GM23248 (cell line): ENCODE measurements at regions not wholly inside any gene's neighbourhood (a gene's known extent, or its start where the extent isn't known, plus 50 kb on each side); places are given as distances from the start of the nearest gene placed in this dataset.

Source experiments
- DNase-seq: peaks from one replicate; pipeline ENCODE4 v3.0.0-alpha.2; 2015
- H2AFZ ChIP-seq: fragments of 200-600 bp; sonication (generic); 2 replicates; pipeline ENCODE4 v1.6.1; 2016; ENCODE audit warnings: antibody characterized with exemption
- H3F3A ChIP-seq: fragments of 200-600 bp; sonication (generic); 2 replicates; pipeline ENCODE4 v1.6.1; 2016; ENCODE audit warnings: mild to moderate bottlenecking, antibody characterized with exemption, mixed run types; ENCODE audit not compliant: insufficient read depth
- H3K27ac ChIP-seq: fragments of 200-600 bp; sonication (generic); 2 replicates; pipeline ENCODE4 v1.5.1; 2016; ENCODE audit warnings: mild to moderate bottlenecking
- H3K27me3 ChIP-seq: fragments of 200-600 bp; sonication (generic); replicated peaks from 2 replicates; pipeline ENCODE4 v1.6.1; 2016; ENCODE audit warnings: mild to moderate bottlenecking; ENCODE audit not compliant: insufficient read depth
- H3K36me3 ChIP-seq: fragments of 200-600 bp; sonication (generic); 2 replicates; pipeline ENCODE4 v1.6.1; 2016; ENCODE audit warnings: low read depth, mild to moderate bottlenecking
- H3K4me1 ChIP-seq: fragments of 200-600 bp; sonication (generic); 2 replicates; pipeline ENCODE4 v1.6.1; 2016; ENCODE audit warnings: mild to moderate bottlenecking; ENCODE audit not compliant: insufficient read depth
- H3K4me2 ChIP-seq: fragments of 200-600 bp; sonication (generic); one replicate; pipeline ENCODE4 v1.6.1; 2016; ENCODE audit warnings: mild to moderate bottlenecking; ENCODE audit not compliant: unreplicated experiment
- H3K4me3 ChIP-seq: fragments of 200-600 bp; sonication (generic); 2 replicates; pipeline ENCODE4 v1.5.1; 2016; ENCODE audit warnings: mild to moderate bottlenecking
- H3K79me2 ChIP-seq: fragments of 200-600 bp; sonication (generic); 2 replicates; pipeline ENCODE4 v1.6.1; 2016; ENCODE audit warnings: mild to moderate bottlenecking; ENCODE audit not compliant: insufficient read depth
- H3K9ac ChIP-seq: fragments of 200-600 bp; sonication (generic); 2 replicates; pipeline ENCODE4 v1.6.1; 2016; ENCODE audit warnings: mild to moderate bottlenecking
- H3K9me2 ChIP-seq: fragments of 200-600 bp; sonication (generic); 2 replicates; pipeline ENCODE4 v1.6.1; 2016; ENCODE audit warnings: mixed run types, mild to moderate bottlenecking, moderate library complexity; ENCODE audit not compliant: insufficient read depth
- H3K9me3 ChIP-seq: fragments of 200-600 bp; sonication (generic); one replicate; pipeline ENCODE4 v1.6.1; 2017; ENCODE audit warnings: low read depth
- H4K20me1 ChIP-seq: fragments of 200-600 bp; sonication (generic); 2 replicates; pipeline ENCODE4 v1.6.0; 2016; ENCODE audit not compliant: insufficient read depth
- EZH2 ChIP-seq: fragments of 200-600 bp; sonication (generic); IDR thresholded peaks from 2 replicates; pipeline ENCODE4 v1.6.1; 2018; ENCODE audit warnings: antibody characterized with exemption, mild to moderate bottlenecking; ENCODE audit not compliant: insufficient read depth, poor library complexity, severe bottlenecking
- EZH2phosphoT487 ChIP-seq: fragments of 200-600 bp; sonication (generic); IDR thresholded peaks from 2 replicates; pipeline ENCODE4 v1.6.1; 2018; ENCODE audit warnings: antibody characterized with exemption, moderate library complexity, mild to moderate bottlenecking, low read depth; ENCODE audit not compliant: insufficient read depth
- WGBS, 2 experiments: methylation state at CpG; one replicate each; pipeline ENCODE4 v1.1.6; 2015 to 2017; ENCODE audit warnings: low lambda C conversion rate in 2 of 2, low coverage in 1 of 2; ENCODE audit errors: missing lambda C conversion rate in 2 of 2; 5-methylcytosine and 5-hydroxymethylcytosine counted together
- in situ Hi-C: fragments of 300-500 bp; cut with MboI; formaldehyde crosslinking; loops from 2 replicates; pipeline ENCODE4 v1.15.0; 2020

DNA sequence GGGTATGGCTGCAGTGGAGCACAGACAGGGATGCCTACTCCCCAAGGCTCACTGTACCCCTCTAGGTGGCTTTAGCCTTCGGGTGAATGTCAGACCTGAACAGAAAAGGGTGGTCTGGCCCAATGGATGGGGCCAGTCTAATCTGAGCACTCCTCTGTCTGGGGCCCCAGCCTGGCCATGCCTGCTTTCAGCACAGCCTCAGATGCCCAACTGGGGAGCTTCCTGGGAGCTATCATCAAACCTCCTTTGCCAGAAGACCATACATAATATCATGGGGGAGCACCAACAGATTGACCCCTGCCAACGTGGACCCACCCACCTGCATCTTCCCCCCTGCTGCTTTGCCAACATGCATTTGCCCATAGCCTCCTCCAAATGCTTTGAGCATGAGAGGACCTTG lies 454.1 kb upstream of the KHDRBS2 start:
- no peak overlapping the region for H3K9ac ChIP-seq
- no peaks in the 10 kb centered on the region for H3K9me2 ChIP-seq
- H4K20me1 ChIP-seq: no peaks in the 10 kb centered on the region
- no peak for DNase-seq
- no peak overlapping the region for H3K27ac ChIP-seq
- H3K36me3 ChIP-seq: no peaks in the 10 kb centered on the region
- H3K27me3 ChIP-seq: no peaks in the 10 kb centered on the region
- H3K4me2 ChIP-seq: no peak overlapping the region
- no peaks in the 10 kb centered on the region for H3K9me3 ChIP-seq
- WGBS, 2 experiments: 0 to 10% methylated on average over 2 of the region's 2 CpGs
- no peak overlapping the region for H2AFZ ChIP-seq
- TF ChIP-seq EZH2phosphoT487 (no peak), EZH2 (no peak)
- no peaks in the 10 kb centered on the region for H3K4me1 ChIP-seq
- no peaks in the 10 kb centered on the region for H3F3A ChIP-seq
- no peak overlapping the region for H3K4me3 ChIP-seq
- in situ Hi-C loops: no loop called here
- no peaks in the 10 kb centered on the region for H3K79me2 ChIP-seq

DNA sequence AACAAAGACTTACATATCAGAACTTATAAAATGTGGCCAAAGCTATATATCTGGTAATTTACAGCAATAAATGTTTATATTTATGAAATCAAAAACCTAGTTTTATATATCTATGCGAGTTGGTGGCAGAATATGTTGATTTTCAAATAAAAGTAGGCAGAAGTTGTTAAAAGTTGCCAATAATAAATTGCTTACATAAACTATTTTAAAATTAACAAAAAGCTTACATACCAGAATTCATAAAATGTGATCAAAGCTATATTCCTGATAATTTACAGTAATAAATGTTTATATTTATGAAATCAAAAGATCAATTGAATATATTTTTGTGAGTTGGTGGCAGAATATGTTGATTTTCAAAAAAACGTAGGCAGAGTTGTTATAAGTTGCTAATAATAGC lies 451.8 kb upstream of the KHDRBS2 start:
- Histone ChIP-seq H3K9me2 (no peaks in the 10 kb centered on the region), H3K4me2 (no peak overlapping the region), H3K36me3 (no peaks in the 10 kb centered on the region), H3K4me1 (no peaks in the 10 kb centered on the region), H3K27me3 (no peaks in the 10 kb centered on the region), H3K79me2 (no peaks in the 10 kb centered on the region), H4K20me1 (no peaks in the 10 kb centered on the region), H3K27ac (no peak overlapping the region), H3K9ac (no peak overlapping the region), H3F3A (no peaks in the 10 kb centered on the region), H3K9me3 (no peaks in the 10 kb centered on the region), H2AFZ (no peak overlapping the region), H3K4me3 (no peak overlapping the region)
- WGBS, 2 experiments: 10 to 11% methylated on average over 2 of the region's 2 CpGs
- no peak for TF ChIP-seq EZH2
- TF ChIP-seq EZH2phosphoT487: no peak
- in situ Hi-C loops: no loop called here
- DNase-seq: no peak

DNA sequence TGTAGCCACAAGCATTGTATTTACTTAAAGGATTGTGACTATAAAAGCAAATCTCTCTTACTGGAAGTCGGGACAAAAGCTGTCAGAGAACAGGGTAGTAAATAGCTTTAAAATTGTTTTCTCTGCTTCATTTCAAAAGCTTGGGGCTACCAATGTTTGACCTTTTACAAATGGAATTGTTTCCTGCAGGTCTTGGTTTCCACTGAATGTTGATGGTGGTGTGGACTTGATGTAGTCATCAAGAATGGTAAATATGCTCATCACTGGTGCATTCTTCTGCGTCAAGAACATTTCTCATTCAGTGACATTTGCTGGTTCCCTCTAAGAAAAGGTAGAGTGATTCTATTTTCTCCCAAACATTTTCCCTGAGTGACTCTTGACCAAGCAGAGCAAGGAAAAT lies 435.4 kb upstream of the KHDRBS2 start:
- no peak for DNase-seq
- Histone ChIP-seq H3K9me2 (no peaks in the 10 kb centered on the region; the same call in 1 of the 2 replicates), H3K9me3 (peaks cover 4% of the 10 kb centered on the region), H4K20me1 (no peaks in the 10 kb centered on the region), H3K79me2 (no peaks in the 10 kb centered on the region), H3K9ac (no peak overlapping the region), H2AFZ (no peak overlapping the region), H3K4me1 (no peaks in the 10 kb centered on the region), H3K36me3 (no peaks in the 10 kb centered on the region), H3K27me3 (no peaks in the 10 kb centered on the region), H3F3A (no peaks in the 10 kb centered on the region), H3K4me2 (no peak overlapping the region), H3K4me3 (no peak overlapping the region), H3K27ac (no peak overlapping the region)
- in situ Hi-C loops: no loop called here
- no peak for TF ChIP-seq EZH2
- no peak for TF ChIP-seq EZH2phosphoT487
- 11 to 15% methylated on average over 2 of the region's 2 CpGs for WGBS, 2 experiments

DNA sequence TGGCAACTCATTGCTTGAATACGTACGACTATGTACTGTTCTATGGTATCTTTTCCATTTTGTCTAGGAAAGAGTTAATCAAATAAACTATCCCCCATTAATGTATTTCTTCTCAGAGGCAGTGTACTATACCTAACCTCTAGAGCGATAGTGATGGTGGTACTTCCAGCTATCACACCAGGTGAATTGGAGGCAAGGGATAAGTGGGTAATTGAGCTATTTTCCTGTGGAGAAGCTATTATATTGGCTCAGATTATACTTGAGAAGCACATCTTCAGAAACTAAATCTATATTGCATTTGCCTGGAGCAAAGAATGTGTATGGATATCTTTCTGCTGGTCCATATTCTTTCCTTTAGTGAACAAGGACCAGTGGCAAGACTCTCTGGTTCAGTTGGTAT lies 430.7 kb upstream of the KHDRBS2 start:
- in situ Hi-C loops: no loop called here
- Histone ChIP-seq H3K27ac (no peak overlapping the region), H2AFZ (no peak overlapping the region), H3K4me2 (no peak overlapping the region), H3K4me3 (no peak overlapping the region), H3K9me3 (no peaks in the 10 kb centered on the region), H3K9ac (no peak overlapping the region), H3K79me2 (no peaks in the 10 kb centered on the region), H3K27me3 (no peaks in the 10 kb centered on the region), H3K4me1 (no peaks in the 10 kb centered on the region), H4K20me1 (no peaks in the 10 kb centered on the region), H3F3A (no peaks in the 10 kb centered on the region), H3K9me2 (no peaks in the 10 kb centered on the region; the same call in 1 of the 2 replicates), H3K36me3 (no peaks in the 10 kb centered on the region)
- WGBS, 2 experiments: 27 to 28% methylated on average over 3 of the region's 3 CpGs
- TF ChIP-seq EZH2phosphoT487: no peak
- no peak for TF ChIP-seq EZH2
- DNase-seq: no peak

DNA sequence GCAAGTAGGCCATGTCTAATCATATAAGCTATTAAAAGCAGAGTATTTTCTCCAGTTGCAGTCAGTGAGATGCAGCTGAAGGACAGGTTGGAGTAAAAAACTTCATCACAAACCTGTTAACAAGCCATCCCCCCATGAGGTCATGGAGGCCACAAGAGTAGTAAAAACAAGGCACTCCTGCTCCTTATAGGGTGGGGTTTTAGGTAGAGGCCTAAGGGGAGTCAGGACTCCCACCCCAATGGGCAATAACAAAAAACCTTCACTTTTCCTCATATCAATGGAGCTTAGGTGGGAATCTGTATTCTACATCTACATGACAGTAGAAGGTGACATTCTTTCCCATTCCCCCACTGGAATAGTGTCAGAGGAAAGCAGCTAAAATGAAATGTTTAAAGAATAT lies 428.1 kb upstream of the KHDRBS2 start:
- TF ChIP-seq EZH2phosphoT487 (no peak), EZH2 (no peak)
- no peak overlapping the region for H3K4me3 ChIP-seq
- H3K4me1 ChIP-seq: no peaks in the 10 kb centered on the region
- DNase-seq: no peak
- no peak overlapping the region for H3K9ac ChIP-seq
- no peaks in the 10 kb centered on the region for H4K20me1 ChIP-seq
- no peaks in the 10 kb centered on the region for H3K9me2 ChIP-seq
- H3K9me3 ChIP-seq: peaks cover 3% of the 10 kb centered on the region
- in situ Hi-C loops: no loop called here
- no peaks in the 10 kb centered on the region for H3K27me3 ChIP-seq
- H3K27ac ChIP-seq: no peak overlapping the region
- H3F3A ChIP-seq: no peaks in the 10 kb centered on the region
- no peaks in the 10 kb centered on the region for H3K36me3 ChIP-seq
- H3K79me2 ChIP-seq: no peaks in the 10 kb centered on the region
- no peak overlapping the region for H2AFZ ChIP-seq
- no peak overlapping the region for H3K4me2 ChIP-seq
